ENCODE measurements at regions not wholly inside any gene's neighbourhood (a gene's known extent, or its start where the extent isn't known, plus 50 kb on each side); places are given as distances from the start of the nearest gene placed in this dataset.

DNA sequence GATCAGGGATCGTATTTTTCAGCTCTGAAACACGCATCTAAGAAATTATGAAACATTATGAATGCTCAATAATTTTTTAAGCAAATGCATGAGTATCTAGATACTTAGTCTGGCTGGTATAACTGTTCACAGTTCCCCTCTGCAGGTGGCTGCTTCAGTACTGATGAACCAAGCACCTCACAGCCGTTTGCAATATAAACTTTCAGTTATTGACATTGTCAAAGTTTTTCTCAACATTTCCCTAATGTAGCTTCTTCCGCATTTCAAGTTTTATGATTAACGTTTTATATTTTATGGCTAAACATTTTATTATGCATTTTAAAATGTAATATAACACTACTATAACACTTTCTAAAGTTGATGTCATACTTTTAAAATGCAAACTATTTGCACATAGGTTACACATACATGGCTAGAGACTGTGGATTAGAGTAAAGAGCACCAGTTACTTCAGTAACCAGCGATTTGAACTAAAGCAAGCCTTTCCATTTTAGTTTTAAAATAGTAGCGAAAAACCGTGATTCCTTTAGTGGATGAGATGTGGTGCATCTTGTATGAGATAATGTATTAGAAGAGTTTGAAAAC, 495.4 kb downstream of the XIRP2 start:
- no peak for TF ChIP-seq CTCF (IDR thresholded peaks at IDR 0.05; ENCODE audit: borderline replicate concordance, extremely low read depth, low read length, poor library complexity, severe bottlenecking)
- TF ChIP-seq EZH2 (IDR thresholded peaks at IDR 0.05; ENCODE audit: borderline replicate concordance, low read depth, low read length, severe bottlenecking): no peak
